HG03108 (cell line): ENCODE measurements at regions not wholly inside any gene's neighbourhood (a gene's known extent, or its start where the extent isn't known, plus 50 kb on each side); places are given as distances from the start of the nearest gene placed in this dataset.
"Not testable (repeated sequence)": the region's sequence is repeated elsewhere in the genome, so short reads cannot be mapped to it uniquely, and the experiment has no call there.

Experiments
- ATAC-seq: cut with Tn5 transposase; IDR thresholded peaks from one replicate; pipeline ENCODE4 v1.9.1; 2021; ENCODE audit warnings: moderate library complexity; ENCODE audit not compliant: unreplicated experiment

DNA sequence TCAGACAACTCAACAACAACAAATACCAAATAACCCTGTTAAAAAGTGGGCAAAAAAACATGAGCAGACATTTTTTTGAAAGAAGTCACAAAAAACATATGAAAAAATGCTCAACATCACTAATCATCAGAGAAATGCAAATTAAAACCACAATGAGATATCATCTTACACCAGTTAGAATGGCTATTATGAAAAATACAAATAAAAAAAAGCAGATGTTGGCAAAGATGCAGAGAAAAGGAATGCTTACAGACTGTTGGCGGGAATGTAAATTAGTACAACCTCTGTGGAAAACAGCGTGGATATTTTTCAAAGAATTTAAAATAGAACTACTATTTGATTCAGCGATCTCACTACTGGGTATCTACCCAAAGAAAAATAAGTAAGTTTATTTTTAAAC lies 114.0 kb downstream of the SLC38A4 start:
- no peak for ATAC-seq

- ATAC-seq, result no peak
Observed at GRCh38 chr12:46710125-46710743, 115.6 kb downstream of the SLC38A4 start.

- no peak for ATAC-seq
Observed at GRCh38 chr12:46702581-46703344, 123.0 kb downstream of the SLC38A4 start.

GRCh38 chr12:46701356-46701755 lies 124.4 kb downstream of the SLC38A4 start:
- ATAC-seq, result no peak

DNA sequence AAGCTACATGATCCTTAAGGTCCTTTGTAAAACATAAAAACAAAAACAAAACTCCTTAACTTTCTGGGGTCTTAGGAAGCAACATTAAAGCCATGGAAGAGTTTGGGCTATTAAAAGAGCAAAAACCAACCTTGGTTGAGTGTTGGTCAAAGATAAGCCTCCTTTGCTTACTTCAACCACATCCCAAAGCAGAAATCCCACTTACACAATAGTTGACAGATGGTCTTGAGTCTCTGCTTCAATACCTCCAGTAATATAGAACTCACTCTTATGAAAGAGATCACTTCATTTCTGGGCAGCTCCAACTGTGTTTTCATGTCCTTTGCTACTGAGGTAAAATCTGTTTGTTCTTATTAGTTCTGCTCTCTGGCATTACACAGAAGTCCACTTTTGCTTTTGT lies 125.8 kb downstream of the SLC38A4 start:
- no peak for ATAC-seq

DNA sequence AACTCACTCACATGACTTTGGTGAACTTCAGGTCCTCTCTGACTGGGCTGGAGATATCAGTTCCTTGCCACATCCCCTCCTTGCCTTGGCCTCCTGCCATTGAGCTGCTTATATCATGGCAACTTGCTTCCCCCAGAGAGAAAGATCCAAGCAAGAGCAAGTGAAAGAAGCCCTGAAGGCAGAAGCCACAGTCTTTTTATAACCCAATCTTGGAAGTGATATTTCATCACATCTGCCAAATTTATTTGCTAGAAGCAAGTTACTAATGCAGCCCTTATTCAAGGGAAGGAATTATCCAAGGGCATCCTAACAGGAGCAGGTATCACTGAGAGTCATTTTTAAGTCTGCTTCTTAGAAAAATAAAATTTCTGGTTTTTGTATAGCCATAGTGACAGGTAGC lies 127.8 kb downstream of the SLC38A4 start:
- ATAC-seq, result no peak

- ATAC-seq, result no peak
Observed at GRCh38 chr12:46693518-46693917, 132.3 kb downstream of the SLC38A4 start.

DNA sequence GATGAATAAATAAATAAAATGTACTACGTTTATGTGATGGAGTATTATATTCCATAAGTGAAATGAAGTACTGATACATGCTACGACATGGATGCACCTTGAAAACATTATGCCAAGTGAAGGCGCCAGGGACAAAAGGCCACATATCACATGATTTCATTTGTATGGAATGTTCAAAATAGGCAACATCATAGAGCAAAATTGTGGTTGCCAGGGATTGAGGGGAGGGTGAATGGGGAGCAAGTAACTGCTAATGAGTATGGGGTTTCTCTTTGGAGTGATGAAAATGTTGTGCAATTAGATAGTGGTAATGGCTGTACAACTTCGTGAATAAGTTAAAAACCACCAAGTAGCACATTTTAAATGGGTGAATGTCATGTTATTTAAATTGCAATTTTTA lies 132.8 kb downstream of the SLC38A4 start:
- ATAC-seq, result no peak

- ATAC-seq, result no peak
Observed at GRCh38 chr12:46692606-46693005, 133.2 kb downstream of the SLC38A4 start.

- no peak for ATAC-seq
Observed at GRCh38 chr12:46686267-46686942, 139.4 kb downstream of the SLC38A4 start.

- ATAC-seq, result not testable (repeated sequence)
Observed at GRCh38 chr12:46684243-46684642, 141.6 kb downstream of the SLC38A4 start.

DNA sequence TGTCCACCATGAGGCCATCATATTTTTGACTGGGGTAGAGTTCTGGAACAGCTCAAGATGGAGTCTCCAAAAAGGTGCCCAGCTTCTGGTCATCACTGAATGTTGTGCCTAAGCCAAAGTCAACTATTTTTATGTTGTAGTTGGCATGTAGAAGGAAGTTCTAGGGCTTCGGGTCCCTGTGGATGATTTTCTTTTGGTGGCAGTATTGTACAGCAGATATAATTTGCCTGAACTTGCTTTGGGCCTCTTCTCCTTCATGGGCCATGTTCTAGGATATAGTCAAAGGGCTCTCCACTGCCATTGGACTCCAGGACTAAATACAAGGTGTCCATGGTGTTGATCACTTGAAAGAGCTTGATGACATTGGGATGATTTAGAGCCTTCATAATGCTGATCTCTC lies 143.6 kb downstream of the SLC38A4 start:
- ATAC-seq, result no peak

GRCh38 chr12:46680506-46680905 lies 145.3 kb downstream of the SLC38A4 start:
- ATAC-seq, result no peak

DNA sequence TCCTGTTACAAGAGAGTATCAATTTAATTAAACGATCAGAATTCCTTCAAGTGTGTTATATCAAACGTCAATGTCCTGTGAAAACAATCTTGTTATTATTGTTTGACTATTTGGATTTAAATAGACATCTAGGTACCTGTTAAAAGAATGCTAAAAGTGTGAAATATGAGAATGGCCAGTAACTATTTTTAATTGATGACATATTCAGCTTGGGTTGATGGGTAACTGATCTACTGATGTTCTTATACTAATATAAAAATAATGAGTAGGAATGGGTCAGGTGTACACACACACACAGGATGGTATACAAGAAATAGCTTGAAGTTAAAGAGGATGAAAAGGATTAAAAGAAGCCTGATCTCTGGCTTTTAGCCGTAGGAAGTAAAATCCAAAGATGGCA lies 146.0 kb downstream of the SLC38A4 start:
- ATAC-seq, result no peak

- ATAC-seq, result no peak
Observed at GRCh38 chr12:46678426-46678825, 147.4 kb downstream of the SLC38A4 start.

- no peak for ATAC-seq
Observed at GRCh38 chr12:46677749-46678148, 148.0 kb downstream of the SLC38A4 start.

- no peak for ATAC-seq
Observed at GRCh38 chr12:46676797-46677520, 148.8 kb downstream of the SLC38A4 start.

DNA sequence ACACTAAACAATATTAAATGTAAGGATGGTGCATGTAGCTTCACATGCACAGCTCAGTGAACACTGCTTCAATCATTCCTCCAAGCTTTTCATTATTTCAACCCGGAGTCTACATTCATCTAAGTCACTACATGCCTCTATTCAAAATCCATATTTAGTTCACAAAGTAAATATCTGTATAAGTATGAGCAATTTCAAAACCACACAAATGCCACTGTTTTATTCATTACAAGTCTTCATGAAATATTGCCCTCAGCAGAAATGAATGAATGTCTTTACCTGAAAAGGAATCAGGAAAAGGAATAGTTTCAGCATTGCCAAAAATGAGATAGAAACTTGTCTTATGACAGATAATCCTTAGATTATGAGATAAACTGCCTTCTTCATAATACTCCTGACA lies 149.4 kb downstream of the SLC38A4 start:
- no peak for ATAC-seq

GRCh38 chr12:46675736-46676135 lies 150.1 kb downstream of the SLC38A4 start:
- no peak for ATAC-seq

DNA sequence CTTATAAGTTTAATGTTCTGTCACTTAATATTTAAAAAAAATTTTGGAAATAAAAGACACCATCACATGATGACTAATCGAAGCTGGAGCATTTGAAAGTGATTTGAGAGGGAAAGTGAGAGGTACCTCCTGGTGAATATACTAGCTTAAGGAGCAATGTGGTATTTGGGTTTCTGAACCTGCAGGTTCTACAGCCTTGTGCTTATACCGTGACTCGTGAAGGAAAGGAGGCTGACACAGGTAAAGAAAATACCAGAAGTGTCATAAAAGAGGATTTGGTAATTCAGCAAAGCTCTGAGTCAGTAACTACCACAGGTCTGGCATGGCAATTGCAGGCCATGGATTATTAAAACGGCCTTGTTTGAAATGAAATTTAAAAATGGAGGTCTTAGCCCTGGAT lies 151.0 kb downstream of the SLC38A4 start:
- no peak for ATAC-seq

GRCh38 chr12:46674129-46674528 lies 151.7 kb downstream of the SLC38A4 start:
- ATAC-seq, result no peak
